Lung (tissue), 11 donors: ENCODE measurements at regions not wholly inside any gene's neighbourhood (a gene's known extent, or its start where the extent isn't known, plus 50 kb on each side); places are given as distances from the start of the nearest gene placed in this dataset.
"Not testable (repeated sequence)": the region's sequence is repeated elsewhere in the genome, so short reads cannot be mapped to it uniquely, and the experiment has no call there.

ENCODE experiments used
- ATAC-seq: fragments of 200-7000 bp; cut with Tn5 transposase; one replicate; pipeline ENCODE4 v1.9.1; 2020; ENCODE audit warnings: moderate number of reproducible peaks; ENCODE audit not compliant: insufficient read depth, low FRiP score
- DNase-seq, 3 donors: peaks; one replicate each; pipeline ENCODE4 v3.0.0-alpha.2; 2013 to 2017
- H3K27ac ChIP-seq, 2 donors: one replicate each; pipeline ENCODE4 v1.5.1; 2013; ENCODE audit warnings: mild to moderate bottlenecking in 2 of 2, moderate library complexity in 2 of 2, control low read depth in 1 of 2, inconsistent platforms in 1 of 2, low read depth in 1 of 2, low read length in 1 of 2
- H3K27me3 ChIP-seq, 3 donors: one replicate each; pipeline ENCODE4 v1.5.1; 2013; ENCODE audit warnings: low read length in 2 of 3; ENCODE audit not compliant: control insufficient read depth in 3 of 3, insufficient read depth in 3 of 3
- H3K36me3 ChIP-seq, 4 donors: one replicate each; pipeline ENCODE4 v1.5.1; 2013; ENCODE audit warnings: low read length in 4 of 4, mild to moderate bottlenecking in 1 of 4, moderate library complexity in 1 of 4; ENCODE audit not compliant: control insufficient read depth in 4 of 4, insufficient read depth in 4 of 4
- H3K4me1 ChIP-seq, 5 donors: one replicate each; pipeline ENCODE4 v1.5.1; 2013; ENCODE audit warnings: low read length in 5 of 5, mild to moderate bottlenecking in 2 of 5, moderate library complexity in 1 of 5; ENCODE audit not compliant: control insufficient read depth in 5 of 5, insufficient read depth in 5 of 5
- H3K4me3 ChIP-seq: one replicate; pipeline ENCODE4 v1.5.1; 2013; ENCODE audit warnings: mild to moderate bottlenecking, control low read depth, moderate library complexity
- H3K9ac ChIP-seq, 2 donors: one replicate each; pipeline ENCODE4 v1.5.1; 2013; ENCODE audit warnings: low read length in 2 of 2, control low read depth in 1 of 2; ENCODE audit not compliant: insufficient read depth in 1 of 2
- H3K9me3 ChIP-seq, 4 donors: one replicate each; pipeline ENCODE4 v1.5.1; 2013; ENCODE audit warnings: low read length in 3 of 4, mild to moderate bottlenecking in 1 of 4, moderate library complexity in 1 of 4; ENCODE audit not compliant: control insufficient read depth in 4 of 4, insufficient read depth in 3 of 4
- WGBS, 2 donors: extraction: QIAGEN DNeasy Blood & Tissue Kit; methylation state at CpG; one replicate each; pipeline ENCODE4 v1.1.7; 2013; 5-methylcytosine and 5-hydroxymethylcytosine counted together
- TF ChIP-seq, protein P1 (sequence below): IDR thresholded peaks from 2 replicates; pipeline ENCODE4 v1.5.1; 2012; ENCODE audit warnings: mild to moderate bottlenecking; ENCODE audit errors: control extremely low read depth, extremely low read depth
- donor health status: control.
- donor health status: control.
- donor health status: Bipolar disorder and iron deficiency.
- donor health status: healthy.
- donor health status: DM: yes; HTN: yes; CAD: no.

DNA sequence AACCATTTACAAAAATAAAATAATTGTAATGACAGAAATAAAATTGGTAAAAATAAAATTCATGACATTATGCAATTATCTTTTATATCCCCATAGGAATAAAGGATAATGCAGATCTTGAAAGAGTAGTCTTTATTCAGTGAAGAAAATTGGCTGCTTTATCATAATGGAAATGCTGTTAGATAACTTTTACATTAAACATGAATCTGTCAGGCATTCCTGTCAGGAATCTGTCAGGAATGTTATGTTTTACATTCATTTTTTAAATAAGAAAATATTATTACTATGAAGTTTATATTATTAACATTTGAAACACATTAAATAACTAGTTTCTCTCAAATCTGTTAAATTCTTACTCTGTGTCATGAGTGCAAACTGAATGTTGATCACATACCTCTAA is 1024.7 kb upstream of the TMEFF2 start:
- ATAC-seq (no peak), DNase-seq (no peak)
- no peak overlapping the region for H3K9ac ChIP-seq
- no peak overlapping the region for H3K4me3 ChIP-seq
- TF ChIP-seq, protein P1, sequence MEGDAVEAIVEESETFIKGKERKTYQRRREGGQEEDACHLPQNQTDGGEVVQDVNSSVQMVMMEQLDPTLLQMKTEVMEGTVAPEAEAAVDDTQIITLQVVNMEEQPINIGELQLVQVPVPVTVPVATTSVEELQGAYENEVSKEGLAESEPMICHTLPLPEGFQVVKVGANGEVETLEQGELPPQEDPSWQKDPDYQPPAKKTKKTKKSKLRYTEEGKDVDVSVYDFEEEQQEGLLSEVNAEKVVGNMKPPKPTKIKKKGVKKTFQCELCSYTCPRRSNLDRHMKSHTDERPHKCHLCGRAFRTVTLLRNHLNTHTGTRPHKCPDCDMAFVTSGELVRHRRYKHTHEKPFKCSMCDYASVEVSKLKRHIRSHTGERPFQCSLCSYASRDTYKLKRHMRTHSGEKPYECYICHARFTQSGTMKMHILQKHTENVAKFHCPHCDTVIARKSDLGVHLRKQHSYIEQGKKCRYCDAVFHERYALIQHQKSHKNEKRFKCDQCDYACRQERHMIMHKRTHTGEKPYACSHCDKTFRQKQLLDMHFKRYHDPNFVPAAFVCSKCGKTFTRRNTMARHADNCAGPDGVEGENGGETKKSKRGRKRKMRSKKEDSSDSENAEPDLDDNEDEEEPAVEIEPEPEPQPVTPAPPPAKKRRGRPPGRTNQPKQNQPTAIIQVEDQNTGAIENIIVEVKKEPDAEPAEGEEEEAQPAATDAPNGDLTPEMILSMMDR, result no peak
- H3K27me3 ChIP-seq, result no peaks in the 10 kb centered on the region
- H3K9me3 ChIP-seq, result no peaks in the 10 kb centered on the region
- no peaks in the 10 kb centered on the region for H3K4me1 ChIP-seq
- no peaks in the 10 kb centered on the region for H3K36me3 ChIP-seq
- H3K27ac ChIP-seq, result no peak overlapping the region

DNA sequence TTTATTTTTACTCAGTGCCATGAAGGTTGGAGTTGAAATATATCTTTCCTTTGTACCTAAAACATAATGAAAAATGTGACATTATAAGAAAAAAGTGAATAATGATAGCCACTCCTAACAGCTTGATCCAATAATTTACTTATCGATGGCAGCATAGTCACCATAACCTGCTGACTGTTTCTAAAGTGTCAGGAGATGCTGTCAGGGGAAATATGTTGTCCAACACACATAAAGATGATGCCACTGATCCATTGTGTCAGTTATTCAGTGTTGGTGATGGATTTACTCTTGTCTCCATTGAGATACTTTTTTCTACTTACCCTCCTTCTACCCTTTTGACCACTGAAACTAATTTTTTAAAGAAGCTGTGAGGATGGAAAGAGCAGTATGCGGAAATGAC is 1006.9 kb upstream of the TMEFF2 start:
- H3K9me3 ChIP-seq, result no peaks in the 10 kb centered on the region
- ATAC-seq, result no peak

DNA sequence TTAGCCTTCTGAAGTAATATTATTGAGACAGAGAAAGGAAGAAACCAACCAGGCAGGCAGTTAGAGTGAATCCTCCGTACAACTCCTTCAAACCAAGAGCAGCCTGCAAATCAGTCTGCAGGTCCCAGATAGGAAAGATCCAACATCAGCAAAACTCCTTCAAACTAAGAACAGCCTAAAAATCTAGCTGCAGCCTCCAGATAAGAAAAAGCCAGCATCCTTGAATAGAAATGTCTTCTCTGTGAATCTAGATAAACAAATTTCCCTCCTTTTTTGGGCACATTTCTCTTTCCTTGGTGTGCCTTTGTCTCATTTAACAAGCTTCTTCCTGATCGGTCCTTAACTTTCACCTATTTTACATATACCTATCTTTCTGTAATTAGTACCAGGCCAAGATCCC is 1004.6 kb upstream of the TMEFF2 start:
- Histone ChIP-seq H3K36me3 (no peaks in the 10 kb centered on the region), H3K4me1 (no peaks in the 10 kb centered on the region), H3K27ac (no peak overlapping the region), H3K27me3 (no peaks in the 10 kb centered on the region), H3K9ac (no peak overlapping the region), H3K9me3 (no peaks in the 10 kb centered on the region), H3K4me3 (no peak overlapping the region)
- ATAC-seq (no peak), DNase-seq (no peak)
- 87 to 89% methylated on average over 2 of the region's 2 CpGs for WGBS, 2 donors
- TF ChIP-seq, protein P1, result no peak

More for the DNA sequence above, 1006.9 kb upstream of the TMEFF2 start:
- Histone ChIP-seq H3K4me3 (no peak overlapping the region), H3K9ac (no peak overlapping the region), H3K27me3 (no peaks in the 10 kb centered on the region), H3K27ac (no peak overlapping the region), H3K36me3 (no peaks in the 10 kb centered on the region), H3K4me1 (no peaks in the 10 kb centered on the region)
- TF ChIP-seq, protein P1, result no peak
- 83 to 88% methylated on average over 2 of the region's 2 CpGs for WGBS, 2 donors
- DNase-seq, result no peak

DNA sequence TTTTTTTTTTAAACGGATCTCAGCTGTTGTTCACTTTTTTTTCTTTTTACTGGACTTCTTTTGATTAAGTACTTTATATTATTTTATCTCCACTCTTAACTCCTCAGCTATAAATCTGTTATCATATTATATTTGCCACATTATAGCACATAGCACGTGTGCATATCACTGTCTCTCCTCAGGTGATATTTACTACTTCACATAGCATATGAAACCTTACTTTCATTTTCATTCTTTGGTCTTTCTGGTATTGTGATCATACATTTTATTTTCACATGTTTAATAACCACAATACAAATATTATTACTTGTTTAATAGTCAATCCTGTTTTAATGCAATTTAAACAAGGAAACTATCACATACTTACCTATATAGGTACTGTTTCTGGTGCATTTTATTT is 993.1 kb upstream of the TMEFF2 start:
- no peaks in the 10 kb centered on the region for H3K27me3 ChIP-seq
- 22 to 29% methylated on average over 2 of the region's 2 CpGs for WGBS, 2 donors
- H3K4me1 ChIP-seq, result no peaks in the 10 kb centered on the region
- TF ChIP-seq, protein P1, result no peak
- H3K36me3 ChIP-seq, result no peaks in the 10 kb centered on the region
- H3K9ac ChIP-seq, result no peak overlapping the region
- DNase-seq (no peak), ATAC-seq (no peak)
- no peak overlapping the region for H3K4me3 ChIP-seq
- H3K27ac ChIP-seq, result no peak overlapping the region
- H3K9me3 ChIP-seq, result no peaks in the 10 kb centered on the region

DNA sequence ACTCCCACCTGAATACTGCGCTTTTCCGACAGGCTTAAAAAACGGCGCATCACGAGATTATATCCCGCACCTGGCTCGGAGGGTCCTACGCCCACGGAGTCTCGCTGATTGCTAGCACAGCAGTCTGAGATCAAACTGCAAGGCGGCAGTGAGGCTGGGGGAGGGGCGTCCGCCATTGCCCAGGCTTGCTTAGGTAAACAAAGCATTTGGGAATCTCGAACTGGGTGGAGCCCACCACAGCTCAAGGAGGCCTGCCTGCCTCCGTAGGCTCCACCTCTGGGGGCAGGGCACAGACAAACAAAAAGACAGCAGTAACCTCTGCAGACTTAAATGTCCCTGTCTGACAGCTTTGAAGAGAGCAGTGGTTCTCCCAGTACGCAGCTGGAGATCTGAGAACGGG is 976.2 kb upstream of the TMEFF2 start:
- not testable (repeated sequence) for H3K27ac ChIP-seq, H3K27me3 ChIP-seq, H3K4me1 ChIP-seq, H3K4me3 ChIP-seq, DNase-seq, H3K36me3 ChIP-seq, H3K9ac ChIP-seq, H3K9me3 ChIP-seq, ATAC-seq
- WGBS, 2 donors, result 92 to 94% methylated on average over 8 to 13 of the region's 17 CpGs
